Gastroesophageal sphincter (tissue), 4 donors: ENCODE measurements at regions not wholly inside any gene's neighbourhood (a gene's known extent, or its start where the extent isn't known, plus 50 kb on each side); places are given as distances from the start of the nearest gene placed in this dataset.
A peak's percentile ranks its signal among the peaks of the same experiment; 100 is the strongest.

Experiments
- ATAC-seq: fragments of 150-250 bp; one replicate; pipeline ENCODE4 v1.9.1; 2016; ENCODE audit warnings: mild to moderate bottlenecking, moderate library complexity
- H3K27ac ChIP-seq, 4 donors: fragments of 200-600 bp; sonication (generic) in 3 of 4; 1 replicate in 3 of 4; 2 replicates in 1 of 4; pipeline ENCODE4 v1.5.1; 2016 to 2019
- H3K27me3 ChIP-seq: fragments of 200-600 bp; sonication (generic); one replicate; pipeline ENCODE4 v1.5.1; 2019
- H3K36me3 ChIP-seq, 2 donors: fragments of 200-600 bp; sonication (generic); one replicate each; pipeline ENCODE4 v1.5.1; 2019; ENCODE audit warnings: control low read depth in 1 of 2
- H3K4me1 ChIP-seq, 3 donors: fragments of 200-600 bp; sonication (generic); 1 replicate in 2 of 3; 2 replicates in 1 of 3; pipeline ENCODE4 v1.5.1; 2016 to 2019; ENCODE audit warnings: control low read depth in 2 of 3
- H3K4me3 ChIP-seq, 2 donors: fragments of 200-600 bp; sonication (generic); one replicate each; pipeline ENCODE4 v1.5.1; 2019; ENCODE audit warnings: mild to moderate bottlenecking in 1 of 2, moderate library complexity in 1 of 2
- H3K9me3 ChIP-seq, 3 donors: fragments of 200-600 bp; sonication (generic); one replicate each; pipeline ENCODE4 v1.5.1; 2017 to 2019; ENCODE audit warnings: control low read depth in 2 of 3
- EP300 ChIP-seq: sonication (generic); formaldehyde crosslinking; IDR thresholded peaks from one replicate; pipeline ENCODE4 v1.6.1; 2017; ENCODE audit warnings: antibody characterized with exemption, mild to moderate bottlenecking
- POLR2A ChIP-seq, 2 donors: fragments of 450-650 bp; IDR thresholded peaks; one replicate each; pipeline ENCODE4 v1.6.1; 2017; ENCODE audit warnings: antibody characterized with exemption in 2 of 2, mild to moderate bottlenecking in 2 of 2, moderate library complexity in 1 of 2
- POLR2AphosphoS5 ChIP-seq: sonication (generic); formaldehyde crosslinking; IDR thresholded peaks from one replicate; pipeline ENCODE4 v1.6.1; 2017; ENCODE audit warnings: antibody characterized with exemption
- WGBS, 2 donors: methylation state at CpG; one replicate each; pipeline ENCODE4 v1.1.5; 2018; ENCODE audit warnings: low coverage in 1 of 2; 5-methylcytosine and 5-hydroxymethylcytosine counted together
- TF ChIP-seq, protein P1 (sequence below), 4 experiments: fragments of 200-600 bp in 2 of 4; fragments of 450-650 bp in 2 of 4; sonication (generic) in 1 of 4; IDR thresholded peaks; one replicate each; pipeline ENCODE4 v1.5.1; 2017 to 2019; ENCODE audit warnings: antibody characterized with exemption in 4 of 4, mild to moderate bottlenecking in 2 of 4, moderate library complexity in 2 of 4

DNA sequence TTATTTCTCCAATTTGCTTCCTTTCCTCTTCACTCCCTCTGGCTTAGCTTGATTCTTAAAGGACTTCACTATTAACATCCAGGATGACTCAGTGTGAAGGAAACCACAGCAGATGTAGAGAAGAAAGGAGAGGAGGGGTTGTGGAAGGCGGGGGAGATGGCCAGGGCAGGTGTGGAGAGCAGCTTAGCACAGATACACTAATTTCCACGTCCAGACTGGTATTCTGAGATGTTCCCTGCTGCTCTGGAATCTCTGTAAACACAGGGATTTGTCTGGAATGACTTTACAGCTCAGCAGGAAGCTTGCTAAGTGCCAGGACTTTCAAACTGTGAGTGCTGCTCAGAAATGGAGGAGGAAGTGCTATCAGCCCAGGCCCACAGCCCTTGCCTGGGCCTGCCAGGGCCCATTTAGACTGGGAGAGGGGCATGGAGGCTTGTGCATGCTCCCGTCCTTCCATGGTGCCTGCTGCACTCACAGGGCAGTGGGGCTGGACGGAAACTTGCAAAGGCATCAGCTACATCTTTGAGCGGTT lies 202.5 kb upstream of the DDHD1 start:
- peak; percentile 40 for ATAC-seq
- TF ChIP-seq, protein P1, sequence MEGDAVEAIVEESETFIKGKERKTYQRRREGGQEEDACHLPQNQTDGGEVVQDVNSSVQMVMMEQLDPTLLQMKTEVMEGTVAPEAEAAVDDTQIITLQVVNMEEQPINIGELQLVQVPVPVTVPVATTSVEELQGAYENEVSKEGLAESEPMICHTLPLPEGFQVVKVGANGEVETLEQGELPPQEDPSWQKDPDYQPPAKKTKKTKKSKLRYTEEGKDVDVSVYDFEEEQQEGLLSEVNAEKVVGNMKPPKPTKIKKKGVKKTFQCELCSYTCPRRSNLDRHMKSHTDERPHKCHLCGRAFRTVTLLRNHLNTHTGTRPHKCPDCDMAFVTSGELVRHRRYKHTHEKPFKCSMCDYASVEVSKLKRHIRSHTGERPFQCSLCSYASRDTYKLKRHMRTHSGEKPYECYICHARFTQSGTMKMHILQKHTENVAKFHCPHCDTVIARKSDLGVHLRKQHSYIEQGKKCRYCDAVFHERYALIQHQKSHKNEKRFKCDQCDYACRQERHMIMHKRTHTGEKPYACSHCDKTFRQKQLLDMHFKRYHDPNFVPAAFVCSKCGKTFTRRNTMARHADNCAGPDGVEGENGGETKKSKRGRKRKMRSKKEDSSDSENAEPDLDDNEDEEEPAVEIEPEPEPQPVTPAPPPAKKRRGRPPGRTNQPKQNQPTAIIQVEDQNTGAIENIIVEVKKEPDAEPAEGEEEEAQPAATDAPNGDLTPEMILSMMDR (IDR thresholded peaks at IDR 0.05): no peak
- TF ChIP-seq POLR2A (IDR thresholded peaks at IDR 0.05): no peak
- peak; percentile 34 for TF ChIP-seq POLR2AphosphoS5
- no peak for TF ChIP-seq EP300
- no peaks in the 10 kb centered on the region for H3K9me3 ChIP-seq
- peak overlapping the region in 2 of 4 donors; percentile 18 to 41 for H3K27ac ChIP-seq
- WGBS, 2 donors: 40 to 49% methylated on average over 2 to 4 of the region's 5 CpGs
- H3K4me3 ChIP-seq: no peak overlapping the region
- no peaks in the 10 kb centered on the region for H3K27me3 ChIP-seq
- no peaks in the 10 kb centered on the region for H3K36me3 ChIP-seq
- peaks cover 0 to 10% (median 0%) of the 10 kb centered on the region in 3 donors for H3K4me1 ChIP-seq

DNA sequence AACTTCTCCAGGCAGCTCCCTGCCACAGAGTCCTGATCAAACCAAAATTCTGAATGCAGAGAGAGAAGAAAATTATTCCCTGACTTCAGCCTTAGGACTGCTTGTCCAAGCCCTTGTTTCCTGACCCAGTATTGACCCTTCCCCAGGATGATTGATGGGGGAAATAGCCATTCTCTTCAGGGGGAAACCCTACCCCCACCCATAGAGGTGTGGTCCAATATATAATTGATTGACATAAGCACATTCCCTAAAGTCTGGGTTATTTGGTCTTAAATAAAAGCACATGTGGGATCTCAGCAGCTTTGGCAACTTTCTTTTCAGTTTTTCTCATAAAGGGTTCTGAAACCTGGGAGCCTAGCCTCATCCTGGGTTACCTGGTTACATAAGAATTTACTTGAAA lies 201.2 kb upstream of the DDHD1 start:
- peaks cover 0 to 10% (median 0%) of the 10 kb centered on the region in 3 donors for H3K4me1 ChIP-seq
- H3K27ac ChIP-seq: no peak overlapping the region
- no peaks in the 10 kb centered on the region for H3K36me3 ChIP-seq
- no peak for TF ChIP-seq POLR2AphosphoS5
- TF ChIP-seq, protein P1 (IDR thresholded peaks at IDR 0.05): no peak
- TF ChIP-seq POLR2A (IDR thresholded peaks at IDR 0.05): no peak
- no peak for TF ChIP-seq EP300
- no peaks in the 10 kb centered on the region for H3K9me3 ChIP-seq
- ATAC-seq: no peak
- H3K27me3 ChIP-seq: no peaks in the 10 kb centered on the region
- no peak overlapping the region for H3K4me3 ChIP-seq

DNA sequence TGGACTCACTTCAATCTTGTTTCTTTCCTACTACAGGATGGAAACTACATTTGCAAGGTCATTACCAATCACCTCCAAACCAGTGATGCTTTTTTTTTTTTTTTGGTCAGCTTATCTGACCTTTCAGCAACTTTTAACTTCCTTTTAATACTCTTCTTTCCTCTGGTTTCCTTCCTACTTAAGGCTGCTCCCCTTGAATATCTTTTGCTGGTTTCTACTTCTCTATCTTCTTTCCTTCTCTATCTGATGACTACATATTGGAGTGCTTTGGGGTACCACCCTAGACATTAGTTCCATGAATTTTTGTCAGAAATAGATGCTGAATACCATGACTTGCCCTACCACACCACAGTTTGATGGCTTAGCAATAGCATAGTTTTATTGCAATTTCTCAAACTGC lies 197.7 kb upstream of the DDHD1 start:
- Histone ChIP-seq H3K27ac (no peak overlapping the region), H3K4me1 (peaks cover 0 to 9% (median 0%) of the 10 kb centered on the region in 3 donors), H3K4me3 (no peak overlapping the region), H3K36me3 (no peaks in the 10 kb centered on the region), H3K27me3 (no peaks in the 10 kb centered on the region), H3K9me3 (no peaks in the 10 kb centered on the region)
- TF ChIP-seq EP300: no peak
- TF ChIP-seq POLR2AphosphoS5: no peak
- TF ChIP-seq, protein P1 (IDR thresholded peaks at IDR 0.05): no peak
- no peak for TF ChIP-seq POLR2A (IDR thresholded peaks at IDR 0.05)
- ATAC-seq: no peak

DNA sequence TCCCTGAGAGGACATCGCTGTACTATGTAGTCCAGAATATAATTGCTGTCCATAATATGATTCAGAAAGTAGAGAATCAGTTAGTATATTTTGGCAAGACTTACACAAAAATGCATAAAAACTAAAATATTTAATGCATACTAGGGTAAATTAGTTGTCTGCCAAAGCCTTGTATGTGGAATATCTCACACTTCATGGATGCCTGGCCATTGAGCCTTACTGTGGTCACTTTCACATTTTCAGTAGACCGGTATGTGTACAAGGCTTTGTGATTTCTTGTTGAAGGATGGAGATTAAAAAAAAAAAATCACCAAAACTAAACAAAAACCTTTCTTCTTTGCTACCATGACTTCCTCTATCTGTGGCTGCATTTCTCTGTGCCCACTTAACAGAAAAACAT lies 197.3 kb upstream of the DDHD1 start:
- 93 to 94% methylated on average over 2 of the region's 2 CpGs for WGBS, 2 donors
- Histone ChIP-seq H3K27me3 (no peaks in the 10 kb centered on the region), H3K36me3 (no peaks in the 10 kb centered on the region), H3K4me3 (no peak overlapping the region), H3K27ac (no peak overlapping the region), H3K9me3 (no peaks in the 10 kb centered on the region), H3K4me1 (peaks cover 0 to 5% (median 0%) of the 10 kb centered on the region in 3 donors)
- no peak for ATAC-seq
- TF ChIP-seq, protein P1 (IDR thresholded peaks at IDR 0.05): no peak
- no peak for TF ChIP-seq POLR2AphosphoS5
- TF ChIP-seq POLR2A (IDR thresholded peaks at IDR 0.05): no peak
- no peak for TF ChIP-seq EP300

DNA sequence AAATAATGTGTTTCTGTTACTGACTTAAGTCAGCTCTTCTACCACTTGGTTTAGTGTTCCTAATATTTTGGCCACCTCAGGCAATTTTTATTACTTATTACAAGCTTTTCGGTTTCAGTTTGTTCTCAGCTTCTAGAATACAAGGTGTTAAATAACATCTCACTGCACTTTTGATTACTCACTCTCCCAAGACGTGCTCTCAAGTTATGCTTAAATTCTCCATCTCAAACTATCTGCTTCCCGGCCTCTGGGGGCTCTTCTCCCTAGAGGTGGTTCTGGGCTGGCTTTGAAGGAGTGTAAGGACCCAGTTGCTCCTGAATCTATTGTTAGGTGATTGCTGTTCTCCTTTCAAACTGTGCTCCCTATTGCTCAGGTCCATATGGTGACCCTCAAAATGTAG lies 193.9 kb upstream of the DDHD1 start:
- Histone ChIP-seq H3K4me1 (no peaks in the 10 kb centered on the region), H3K9me3 (no peaks in the 10 kb centered on the region), H3K27ac (no peak overlapping the region), H3K4me3 (no peak overlapping the region), H3K36me3 (no peaks in the 10 kb centered on the region), H3K27me3 (no peaks in the 10 kb centered on the region)
- WGBS, 2 donors: 65 to 88% methylated on average over 3 of the region's 3 CpGs
- ATAC-seq: no peak
- TF ChIP-seq POLR2A (IDR thresholded peaks at IDR 0.05): no peak
- TF ChIP-seq POLR2AphosphoS5: no peak
- TF ChIP-seq, protein P1 (IDR thresholded peaks at IDR 0.05): no peak
- no peak for TF ChIP-seq EP300
